Stimulated activated CD4-positive, alpha-beta T cell treated with anti-CD3 and anti-CD28 coated beads, Interleukin-12 subunit alpha, Interleukin-12 subunit beta, amount 100 ng/mL, for 4 hours (primary cell): ENCODE measurements at regions not wholly inside any gene's neighbourhood (a gene's known extent, or its start where the extent isn't known, plus 50 kb on each side); places are given as distances from the start of the nearest gene placed in this dataset.
"Not testable (repeated sequence)": the region's sequence is repeated elsewhere in the genome, so short reads cannot be mapped to it uniquely, and the experiment has no call there.

ENCODE experiments used
- DNase-seq: peaks from one replicate; pipeline ENCODE4 v3.0.0-alpha.2; 2020

DNA sequence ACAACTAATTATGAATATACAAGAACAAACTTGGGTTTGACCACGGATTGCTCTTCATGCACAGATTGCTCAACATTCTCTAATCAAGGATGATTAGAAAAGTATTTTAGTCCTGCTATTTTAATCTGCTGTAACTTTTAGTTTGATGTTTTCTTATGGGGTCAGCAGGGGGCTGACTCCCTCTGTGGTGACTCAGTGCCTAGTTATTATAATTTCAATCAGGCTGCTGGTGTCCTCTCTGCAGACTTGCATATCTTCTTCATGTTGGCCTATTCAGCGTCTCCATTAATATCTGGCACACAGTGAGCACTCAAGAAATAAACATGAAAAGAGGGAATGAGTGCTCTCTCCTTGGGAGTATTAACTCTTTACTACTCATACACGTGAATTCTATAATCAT, 223.8 kb upstream of the DDI1 start:
- no peak for DNase-seq

DNA sequence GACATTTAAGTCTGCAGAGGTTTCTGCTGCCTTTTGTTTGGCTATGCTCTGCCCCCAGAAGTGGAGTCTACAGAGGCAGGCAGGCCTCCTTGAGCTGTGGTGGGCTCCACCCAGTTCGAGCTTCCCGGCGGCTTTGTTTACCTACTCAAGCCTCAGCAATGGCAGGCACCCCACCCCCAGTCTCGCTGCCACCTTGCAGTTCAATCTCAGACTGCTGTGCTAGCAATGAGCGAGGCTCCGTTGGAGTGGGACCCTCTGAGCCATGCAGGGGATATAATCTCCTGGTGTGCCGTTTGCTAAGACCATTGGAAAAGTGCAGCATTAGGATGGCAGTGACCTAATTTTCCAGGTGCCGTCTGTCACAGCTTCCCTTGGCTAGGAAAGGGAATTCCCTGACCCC, 216.1 kb upstream of the DDI1 start:
- not testable (repeated sequence) for DNase-seq

DNA sequence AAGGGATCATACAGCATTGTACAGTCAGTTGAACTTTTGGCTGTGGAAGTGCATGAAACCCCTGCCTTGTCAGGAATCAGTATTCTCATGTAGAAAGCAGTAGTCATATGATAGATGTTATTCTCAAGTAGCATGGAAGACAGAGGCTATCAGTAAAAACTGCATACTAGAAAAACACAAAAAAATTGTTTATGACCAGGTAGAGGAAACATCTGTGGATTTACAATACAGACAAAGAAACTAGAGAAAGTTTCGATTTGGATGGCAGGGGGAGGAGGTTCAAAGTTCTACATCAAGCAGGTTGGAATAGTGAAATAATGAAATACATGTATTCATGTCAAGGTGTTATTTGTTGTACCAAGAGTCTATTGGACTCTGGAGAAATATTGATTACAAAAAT, 212.3 kb upstream of the DDI1 start:
- DNase-seq: no peak

DNA sequence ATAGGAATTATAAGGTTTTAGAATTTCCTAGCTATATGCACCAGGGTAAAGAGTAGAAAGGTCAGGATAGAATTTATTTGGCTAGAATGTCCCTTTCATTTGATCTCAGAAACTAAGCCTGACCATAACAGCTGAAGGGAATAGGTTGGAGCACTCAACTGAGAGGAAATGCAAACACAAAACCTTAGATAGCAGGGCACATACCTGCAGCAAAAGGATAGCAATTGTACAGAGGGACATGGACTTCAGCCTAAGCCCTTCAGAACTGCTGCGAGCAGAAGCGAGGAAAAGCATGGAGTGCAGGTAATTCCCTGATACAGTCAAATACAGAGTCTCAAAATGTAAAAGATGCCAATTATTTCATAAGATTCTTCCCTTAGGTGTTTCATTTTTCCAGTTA, 211.0 kb upstream of the DDI1 start:
- DNase-seq: no peak

DNA sequence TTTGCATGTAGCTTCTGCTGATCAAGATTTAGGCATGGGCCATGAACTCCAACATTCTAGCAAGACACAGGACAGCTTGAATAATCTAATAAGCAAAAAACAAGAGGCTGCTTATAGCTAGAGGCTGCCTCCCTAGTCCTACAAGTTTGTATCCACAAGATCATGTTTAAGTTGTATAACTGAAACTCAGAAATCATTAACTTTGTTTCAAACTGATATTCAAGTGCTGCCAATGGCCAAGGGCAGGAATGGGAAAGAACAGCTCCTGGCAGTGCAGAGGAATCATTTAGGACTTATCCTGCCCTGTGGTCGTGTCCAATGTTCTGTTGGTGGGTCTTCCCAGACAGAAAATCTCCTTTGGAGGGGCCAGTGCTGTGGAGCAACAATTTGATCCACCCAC, 209.6 kb upstream of the DDI1 start:
- DNase-seq: no peak

DNA sequence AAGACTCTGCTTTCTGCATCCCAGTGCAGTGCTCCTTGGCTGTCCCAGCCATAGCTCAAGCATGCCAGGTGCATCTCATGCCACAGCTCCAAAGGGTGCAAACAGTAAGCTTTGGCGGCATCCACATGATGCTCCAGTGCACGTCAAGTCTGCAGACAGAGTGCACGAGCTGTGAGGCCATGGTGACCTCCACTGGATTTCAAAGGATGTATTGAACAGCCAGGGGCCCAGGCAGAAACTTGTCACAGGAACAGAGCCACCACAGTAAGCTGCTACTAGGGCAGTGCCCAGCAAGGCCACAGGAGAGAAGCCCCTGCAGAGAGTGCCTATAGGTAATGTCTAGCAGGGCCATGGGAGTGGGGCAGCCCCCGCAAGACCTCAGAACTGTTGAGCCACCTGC, 206.8 kb upstream of the DDI1 start:
- no peak for DNase-seq

DNA sequence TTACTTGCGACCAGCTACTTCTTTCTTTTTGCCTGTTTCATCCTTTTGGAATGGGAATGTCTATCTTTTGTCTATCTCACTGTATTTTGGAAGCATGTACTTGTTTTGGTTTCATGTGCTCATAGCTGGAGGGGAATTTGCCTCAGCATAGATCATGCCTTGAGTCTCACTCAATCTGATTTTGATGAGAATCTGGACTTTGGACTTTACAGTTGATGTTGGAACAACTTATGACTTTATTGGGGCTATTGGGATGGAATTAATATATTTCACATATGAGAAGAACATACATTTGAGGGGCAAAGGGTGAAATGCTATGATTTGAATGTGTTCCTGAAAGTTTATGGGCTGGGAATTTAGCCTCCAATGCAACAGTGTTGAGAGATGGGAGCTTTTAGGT, 206.2 kb upstream of the DDI1 start:
- DNase-seq: no peak

DNA sequence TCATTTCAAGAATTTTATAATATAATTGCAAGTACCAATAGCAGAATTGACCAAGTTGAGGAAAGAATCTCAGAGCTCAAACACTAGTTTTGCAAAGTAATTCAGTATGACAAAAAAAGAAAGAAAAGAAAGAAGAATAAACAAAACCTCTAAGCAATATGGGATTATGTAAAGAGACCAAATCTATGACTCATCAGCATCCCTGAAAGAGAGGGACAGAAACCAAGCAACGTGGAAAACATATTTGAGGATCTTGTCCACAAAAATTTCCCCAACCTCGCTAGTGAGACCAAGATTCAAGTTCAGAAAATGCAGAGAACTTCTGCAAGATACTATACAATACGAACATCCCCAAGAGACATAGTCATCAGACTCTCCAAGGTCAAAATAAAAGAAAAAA, 203.7 kb upstream of the DDI1 start:
- no peak for DNase-seq

DNA sequence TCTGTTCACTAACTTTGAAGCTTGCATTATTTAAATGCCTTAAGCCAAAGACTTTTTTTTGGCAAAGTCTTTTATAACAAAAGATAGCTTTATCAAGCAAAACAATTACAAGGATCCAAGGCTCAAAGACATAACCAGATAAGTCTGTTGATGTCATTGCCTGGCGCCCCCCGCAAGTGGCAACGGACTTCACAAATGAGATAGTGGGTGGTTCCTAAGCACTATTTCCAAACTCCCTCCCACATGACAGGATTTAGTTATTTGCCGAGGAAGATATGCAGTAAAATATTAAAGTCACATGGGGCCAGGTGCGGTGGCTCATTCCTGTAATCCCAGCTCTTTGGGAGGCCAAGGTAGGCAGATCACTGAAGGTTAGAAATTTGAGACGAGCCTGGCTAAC, 194.2 kb upstream of the DDI1 start:
- no peak for DNase-seq

DNA sequence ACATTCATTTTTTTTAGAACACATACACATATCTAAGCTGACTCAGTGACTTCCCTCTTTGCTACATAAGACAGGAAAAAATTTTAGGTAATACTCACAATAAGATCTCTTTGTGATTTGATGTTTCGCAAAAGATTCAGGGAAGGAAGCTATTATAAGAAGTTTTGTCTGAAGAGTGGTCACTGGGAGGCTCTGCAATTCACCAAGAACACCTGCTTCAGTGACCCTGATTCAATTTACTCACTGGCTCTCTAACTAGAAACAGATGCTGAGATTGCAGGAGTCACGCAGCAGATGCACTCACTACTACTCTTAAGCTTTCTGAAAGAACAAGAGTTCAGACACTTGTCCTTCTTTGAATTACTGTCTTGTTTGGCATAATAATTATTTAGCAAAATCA, 193.6 kb upstream of the DDI1 start:
- DNase-seq: no peak

DNA sequence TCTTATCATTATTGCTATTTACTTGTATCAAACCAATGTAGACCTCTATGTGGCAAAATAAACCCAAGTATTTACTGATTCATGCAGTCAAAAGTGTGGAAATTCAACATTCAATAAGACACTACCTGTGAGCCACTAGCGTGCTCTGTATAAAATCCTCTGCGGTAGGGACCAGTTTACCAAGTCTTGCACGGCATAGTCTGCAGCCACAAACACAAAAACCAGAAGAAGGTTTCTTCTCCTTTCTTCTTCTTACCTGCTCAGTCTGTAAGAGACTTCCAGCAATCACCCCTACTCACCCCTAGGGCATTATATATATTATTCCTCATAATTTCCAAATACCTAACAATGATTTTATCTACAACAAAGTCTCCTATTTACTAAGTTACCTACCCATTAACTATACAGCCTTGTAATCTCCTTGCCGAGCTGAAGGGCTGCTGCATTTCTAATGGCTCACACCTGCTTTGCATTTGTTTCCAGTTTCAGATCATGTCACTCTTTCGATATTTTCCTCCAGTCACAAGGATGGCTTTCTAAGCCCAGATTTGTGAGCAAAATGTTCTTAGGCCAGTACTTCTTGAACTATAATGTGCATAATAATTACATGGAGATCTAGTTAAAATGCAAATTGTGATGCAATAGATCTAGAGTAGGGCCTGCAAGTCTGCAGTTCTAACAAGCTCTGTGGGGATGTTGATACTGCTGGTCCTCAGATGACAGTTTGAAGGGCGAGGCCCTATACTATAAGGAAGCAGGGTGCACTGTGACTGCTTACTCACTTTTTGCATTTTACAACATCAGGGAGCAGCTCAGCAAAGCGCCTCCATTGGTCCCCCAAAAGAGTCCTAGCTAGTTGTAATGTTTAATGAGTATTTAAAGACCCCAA, 191.9 kb upstream of the DDI1 start:
- no peak for DNase-seq

DNA sequence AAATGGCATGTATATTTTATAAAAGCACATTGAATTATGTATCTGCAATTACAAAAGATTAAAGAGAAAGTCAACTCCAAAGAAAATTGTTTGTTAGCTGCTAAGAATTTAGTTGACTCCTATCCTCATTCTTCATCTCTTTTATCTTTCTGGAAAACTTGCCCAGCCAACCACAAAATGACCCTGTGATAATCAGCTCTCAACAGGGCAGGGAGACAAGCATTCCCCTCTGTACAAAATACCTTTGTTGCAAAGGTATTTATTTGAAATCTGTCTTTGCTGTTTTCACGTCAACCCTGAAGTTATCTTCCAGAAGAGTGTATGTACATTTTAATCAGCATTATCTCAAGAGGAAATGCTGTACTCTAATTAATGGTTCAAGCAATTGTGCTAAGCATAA, 191.1 kb upstream of the DDI1 start:
- no peak for DNase-seq

DNA sequence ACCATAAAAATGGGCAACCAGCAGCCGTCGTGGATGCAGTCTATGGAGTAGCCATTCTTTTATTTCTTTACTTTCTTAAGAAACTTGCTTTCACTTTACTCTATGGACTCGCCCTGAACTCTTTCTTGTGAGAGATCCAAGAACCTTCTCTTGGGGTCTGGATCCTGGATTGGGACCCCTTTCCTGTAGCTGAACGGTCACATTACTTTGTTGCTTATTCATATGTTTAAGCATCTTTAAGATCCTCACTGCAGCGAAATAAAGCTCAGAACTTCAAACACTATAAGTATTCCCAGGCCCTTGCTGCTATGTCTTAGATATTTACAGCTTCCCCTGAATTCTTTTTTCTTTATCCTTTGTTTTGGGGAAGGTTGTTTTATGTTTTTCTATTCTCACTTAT, 187.8 kb upstream of the DDI1 start:
- no peak for DNase-seq

DNA sequence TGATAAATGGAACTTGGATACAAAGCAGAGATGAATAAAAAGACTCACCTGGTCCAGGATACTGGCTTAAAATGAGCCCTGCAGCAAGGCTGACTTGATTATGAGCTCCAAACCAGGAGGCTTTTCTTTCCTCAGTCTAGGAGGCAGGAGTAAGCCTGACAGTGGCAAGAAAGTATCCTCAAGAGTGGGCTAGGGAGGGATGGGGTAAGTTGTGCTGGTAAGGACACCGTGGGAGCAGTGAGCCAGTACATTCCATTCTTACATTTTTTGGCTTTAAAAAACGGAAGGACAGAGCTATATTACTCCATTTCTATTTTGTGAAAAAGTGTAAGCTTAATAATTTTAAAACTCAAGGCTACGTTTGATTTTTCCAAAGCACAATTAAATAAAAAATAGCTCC, 187.1 kb upstream of the DDI1 start:
- no peak for DNase-seq

DNA sequence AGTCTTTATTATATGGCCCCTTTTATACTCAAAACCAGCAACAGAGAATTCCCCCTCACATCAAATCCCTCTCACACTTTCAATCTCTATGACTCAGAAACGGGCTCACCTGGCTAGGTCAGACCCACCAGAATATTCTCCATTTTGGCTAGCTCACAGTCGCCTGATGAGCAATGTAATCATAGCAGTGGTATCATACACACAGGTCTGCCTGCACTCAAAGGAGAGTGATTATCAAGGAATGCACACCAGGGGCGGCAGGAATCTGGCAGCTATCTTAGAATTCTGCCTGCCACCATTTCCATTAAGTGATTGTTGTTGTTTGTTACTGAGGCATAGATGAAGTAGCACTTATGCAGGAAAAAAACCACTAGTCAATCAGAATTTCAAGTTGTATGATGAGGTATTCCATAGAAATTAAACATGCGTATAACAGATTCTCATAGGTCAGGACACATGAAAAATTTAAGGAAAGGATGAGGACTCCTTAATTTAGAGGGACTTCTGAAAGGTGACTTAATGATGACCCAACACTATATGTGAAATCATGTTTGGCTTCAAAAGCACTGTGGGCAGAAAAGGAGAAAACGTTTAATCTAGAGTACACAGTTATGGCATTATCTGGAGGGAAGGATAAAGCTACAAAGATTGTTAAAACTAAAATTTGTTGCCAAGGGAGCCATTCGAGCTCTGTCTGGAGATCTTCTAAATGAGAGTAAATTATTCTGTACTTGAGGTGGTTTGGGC, 185.8 kb upstream of the DDI1 start:
- DNase-seq: no peak

DNA sequence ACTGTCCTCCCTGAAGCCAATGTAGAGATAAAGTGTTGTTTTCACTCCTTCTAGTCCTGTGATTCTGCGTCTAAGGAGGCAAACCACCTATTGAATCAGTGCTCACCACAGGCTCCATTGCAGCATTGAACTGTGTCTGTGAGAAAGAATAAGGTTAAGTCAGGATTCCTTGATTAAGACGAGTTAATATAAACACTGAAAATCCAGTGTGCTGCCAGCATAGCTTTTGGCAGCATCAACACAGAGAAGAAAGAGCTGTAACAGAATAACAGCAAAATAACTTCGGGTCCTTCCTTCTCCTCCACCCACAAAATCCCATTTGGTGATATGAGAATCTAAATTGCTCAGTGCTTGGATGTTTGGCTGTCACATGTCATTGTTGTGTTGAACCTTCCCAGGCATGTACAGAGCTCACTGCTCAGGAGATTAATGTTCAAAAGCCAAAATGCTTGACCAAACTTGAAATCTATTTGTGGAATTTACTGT, 185.2 kb upstream of the DDI1 start:
- no peak for DNase-seq
